ENCODE measurements at regions not wholly inside any gene's neighbourhood (a gene's known extent, or its start where the extent isn't known, plus 50 kb on each side); places are given as distances from the start of the nearest gene placed in this dataset.

DNA sequence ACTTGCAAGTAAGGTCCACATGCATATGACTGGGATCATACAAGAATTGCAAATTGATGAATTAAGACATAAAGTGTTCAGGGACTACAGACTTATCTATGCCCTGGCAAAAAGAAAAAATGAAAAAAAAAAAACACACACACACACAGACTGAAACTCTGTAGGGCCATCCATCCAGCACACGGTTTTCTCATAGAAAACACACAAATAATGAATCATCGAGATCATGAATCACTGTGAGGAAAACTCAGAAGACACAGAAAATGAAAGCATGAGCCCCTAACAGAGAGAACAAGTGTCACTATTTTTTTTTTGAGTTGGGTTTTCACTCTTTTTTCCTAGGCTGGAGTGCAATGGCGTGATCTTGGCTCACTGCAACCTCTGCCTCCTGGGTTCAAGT lies 185.2 kb downstream of the IRX2 start:
- Histone ChIP-seq H3K9me3 (ENCODE audit: low read length) (no peaks in the 10 kb centered on the region), H3F3A (ENCODE audit: insufficient read depth, low read length) (no peaks in the 10 kb centered on the region), H3K4me1 (ENCODE audit: insufficient read depth, low read length, severe bottlenecking) (no peaks in the 10 kb centered on the region), H3K36me3 (ENCODE audit: insufficient read depth, low read length) (no peaks in the 10 kb centered on the region), H3K27me3 (ENCODE audit: insufficient read depth, low read length) (no peaks in the 10 kb centered on the region), H3K4me3 (ENCODE audit: low read depth, low read length, poor library complexity, severe bottlenecking) (no peak overlapping the region), H2AFZ (ENCODE audit: low read length) (no peak overlapping the region), H3K27ac (ENCODE audit: low read depth, low read length, poor library complexity, severe bottlenecking) (no peak overlapping the region), H3K4me2 (ENCODE audit: low read length) (no peak overlapping the region), H3K79me2 (ENCODE audit: insufficient read depth, low read length) (no peaks in the 10 kb centered on the region), H4K20me1 (ENCODE audit: insufficient read depth, low read length) (no peaks in the 10 kb centered on the region), H3K9ac (ENCODE audit: low read length) (no peak overlapping the region), H3K9me2 (ENCODE audit: low read depth, low read length) (no peaks in the 10 kb centered on the region)
- TF ChIP-seq, protein P1, sequence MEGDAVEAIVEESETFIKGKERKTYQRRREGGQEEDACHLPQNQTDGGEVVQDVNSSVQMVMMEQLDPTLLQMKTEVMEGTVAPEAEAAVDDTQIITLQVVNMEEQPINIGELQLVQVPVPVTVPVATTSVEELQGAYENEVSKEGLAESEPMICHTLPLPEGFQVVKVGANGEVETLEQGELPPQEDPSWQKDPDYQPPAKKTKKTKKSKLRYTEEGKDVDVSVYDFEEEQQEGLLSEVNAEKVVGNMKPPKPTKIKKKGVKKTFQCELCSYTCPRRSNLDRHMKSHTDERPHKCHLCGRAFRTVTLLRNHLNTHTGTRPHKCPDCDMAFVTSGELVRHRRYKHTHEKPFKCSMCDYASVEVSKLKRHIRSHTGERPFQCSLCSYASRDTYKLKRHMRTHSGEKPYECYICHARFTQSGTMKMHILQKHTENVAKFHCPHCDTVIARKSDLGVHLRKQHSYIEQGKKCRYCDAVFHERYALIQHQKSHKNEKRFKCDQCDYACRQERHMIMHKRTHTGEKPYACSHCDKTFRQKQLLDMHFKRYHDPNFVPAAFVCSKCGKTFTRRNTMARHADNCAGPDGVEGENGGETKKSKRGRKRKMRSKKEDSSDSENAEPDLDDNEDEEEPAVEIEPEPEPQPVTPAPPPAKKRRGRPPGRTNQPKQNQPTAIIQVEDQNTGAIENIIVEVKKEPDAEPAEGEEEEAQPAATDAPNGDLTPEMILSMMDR (IDR thresholded peaks at IDR 0.05; ENCODE audit: low read length), result no peak
- TF ChIP-seq EZH2 (IDR thresholded peaks at IDR 0.05; ENCODE audit: borderline replicate concordance, low read length), result no peak

DNA sequence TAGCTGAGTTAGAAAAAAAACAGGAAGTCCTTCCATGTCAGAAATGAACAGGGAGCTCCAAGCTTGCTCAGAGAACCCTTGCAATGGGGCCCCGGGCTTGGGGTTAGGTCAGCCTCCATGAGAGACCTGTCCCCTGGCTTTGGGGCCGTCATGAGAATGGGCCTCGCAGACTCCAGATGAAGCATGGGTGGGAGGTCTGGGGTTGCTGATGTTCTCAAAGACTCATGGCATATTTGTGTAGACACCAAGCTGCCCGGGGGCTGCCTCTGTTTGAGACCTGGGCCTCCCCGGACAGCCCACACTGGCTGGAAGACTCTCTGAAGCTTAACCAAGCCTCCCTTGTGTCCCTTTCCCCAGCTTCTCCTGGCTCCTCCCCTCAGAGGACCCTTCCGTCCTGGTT lies 186.3 kb downstream of the IRX2 start:
- no peaks in the 10 kb centered on the region for H3K79me2 ChIP-seq (ENCODE audit: insufficient read depth, low read length)
- H3K4me1 ChIP-seq (ENCODE audit: insufficient read depth, low read length, severe bottlenecking), result no peaks in the 10 kb centered on the region
- H3K27ac ChIP-seq (ENCODE audit: low read depth, low read length, poor library complexity, severe bottlenecking), result no peak overlapping the region
- no peaks in the 10 kb centered on the region for H3K36me3 ChIP-seq (ENCODE audit: insufficient read depth, low read length)
- no peak overlapping the region for H3K4me3 ChIP-seq (ENCODE audit: low read depth, low read length, poor library complexity, severe bottlenecking)
- TF ChIP-seq, protein P1 (IDR thresholded peaks at IDR 0.05; ENCODE audit: low read length), result no peak
- no peak for TF ChIP-seq EZH2 (IDR thresholded peaks at IDR 0.05; ENCODE audit: borderline replicate concordance, low read length)
- H3F3A ChIP-seq (ENCODE audit: insufficient read depth, low read length), result no peaks in the 10 kb centered on the region
- no peak overlapping the region for H3K4me2 ChIP-seq (ENCODE audit: low read length)
- no peaks in the 10 kb centered on the region for H4K20me1 ChIP-seq (ENCODE audit: insufficient read depth, low read length)
- H3K27me3 ChIP-seq (ENCODE audit: insufficient read depth, low read length), result no peaks in the 10 kb centered on the region
- no peaks in the 10 kb centered on the region for H3K9me3 ChIP-seq (ENCODE audit: low read length)
- no peak overlapping the region for H3K9ac ChIP-seq (ENCODE audit: low read length)
- no peak overlapping the region for H2AFZ ChIP-seq (ENCODE audit: low read length)
- H3K9me2 ChIP-seq (ENCODE audit: low read depth, low read length), result no peaks in the 10 kb centered on the region

DNA sequence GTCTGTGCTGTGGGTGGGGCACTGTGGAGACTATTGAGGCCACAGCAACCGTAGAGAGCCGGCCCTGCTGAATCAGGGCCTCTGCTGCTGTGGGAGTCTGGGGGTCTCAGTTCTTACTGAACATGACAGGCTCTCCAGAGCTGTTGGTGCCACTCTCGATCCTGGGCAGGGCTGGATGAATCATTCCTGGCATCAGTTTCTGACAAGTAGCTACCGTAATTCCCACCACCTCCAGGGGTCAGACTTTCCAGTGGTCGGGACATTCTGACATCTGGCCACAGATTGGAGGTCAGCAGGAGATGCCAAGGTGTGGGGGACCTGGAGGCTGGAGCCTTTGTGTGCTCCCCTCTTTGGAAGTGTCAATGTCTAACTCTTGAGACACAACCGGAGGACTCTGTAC lies 188.4 kb downstream of the IRX2 start:
- H3K9me3 ChIP-seq (ENCODE audit: low read length), result no peaks in the 10 kb centered on the region
- no peak overlapping the region for H3K4me2 ChIP-seq (ENCODE audit: low read length)
- H3F3A ChIP-seq (ENCODE audit: insufficient read depth, low read length), result no peaks in the 10 kb centered on the region
- no peaks in the 10 kb centered on the region for H4K20me1 ChIP-seq (ENCODE audit: insufficient read depth, low read length)
- H3K27ac ChIP-seq (ENCODE audit: low read depth, low read length, poor library complexity, severe bottlenecking), result no peak overlapping the region
- H3K79me2 ChIP-seq (ENCODE audit: insufficient read depth, low read length), result no peaks in the 10 kb centered on the region
- H2AFZ ChIP-seq (ENCODE audit: low read length), result no peak overlapping the region
- TF ChIP-seq, protein P1 (IDR thresholded peaks at IDR 0.05; ENCODE audit: low read length), result no peak
- TF ChIP-seq EZH2 (IDR thresholded peaks at IDR 0.05; ENCODE audit: borderline replicate concordance, low read length), result no peak
- no peaks in the 10 kb centered on the region for H3K27me3 ChIP-seq (ENCODE audit: insufficient read depth, low read length)
- H3K4me3 ChIP-seq (ENCODE audit: low read depth, low read length, poor library complexity, severe bottlenecking), result no peak overlapping the region
- no peak overlapping the region for H3K9ac ChIP-seq (ENCODE audit: low read length)
- no peaks in the 10 kb centered on the region for H3K36me3 ChIP-seq (ENCODE audit: insufficient read depth, low read length)
- no peaks in the 10 kb centered on the region for H3K4me1 ChIP-seq (ENCODE audit: insufficient read depth, low read length, severe bottlenecking)
- no peaks in the 10 kb centered on the region for H3K9me2 ChIP-seq (ENCODE audit: low read depth, low read length)

All from OCI-LY1 (cell line).